ENCODE measurements at regions not wholly inside any gene's neighbourhood (a gene's known extent, or its start where the extent isn't known, plus 50 kb on each side); places are given as distances from the start of the nearest gene placed in this dataset.
"Not testable (repeated sequence)": the region's sequence is repeated elsewhere in the genome, so short reads cannot be mapped to it uniquely, and the experiment has no call there.

DNA sequence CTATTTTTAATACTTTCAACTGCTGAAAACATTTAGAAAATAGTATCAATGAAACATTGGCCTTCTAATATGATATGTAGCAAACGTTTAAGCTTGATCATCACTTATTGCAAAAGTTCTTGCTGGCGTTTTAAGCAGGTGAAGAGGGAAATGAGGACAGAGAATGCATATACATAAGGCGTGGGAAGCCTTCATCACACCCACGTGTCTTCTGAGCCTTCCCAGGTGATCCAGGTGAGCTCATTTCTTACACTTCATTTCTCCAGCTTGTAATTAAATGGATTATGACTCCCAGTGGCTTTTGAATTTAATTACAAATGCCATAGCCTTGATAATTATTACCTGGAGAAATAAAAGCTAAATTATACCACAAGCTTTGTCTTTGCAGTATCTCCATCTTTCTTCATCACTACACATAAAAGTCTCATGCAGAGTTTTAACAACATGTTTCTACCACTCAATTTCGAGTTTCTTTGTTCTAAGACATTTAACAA, 1973.8 kb downstream of the MRPL39 start:
- DNase-seq (ENCODE audit: low spot score), result no peak

DNA sequence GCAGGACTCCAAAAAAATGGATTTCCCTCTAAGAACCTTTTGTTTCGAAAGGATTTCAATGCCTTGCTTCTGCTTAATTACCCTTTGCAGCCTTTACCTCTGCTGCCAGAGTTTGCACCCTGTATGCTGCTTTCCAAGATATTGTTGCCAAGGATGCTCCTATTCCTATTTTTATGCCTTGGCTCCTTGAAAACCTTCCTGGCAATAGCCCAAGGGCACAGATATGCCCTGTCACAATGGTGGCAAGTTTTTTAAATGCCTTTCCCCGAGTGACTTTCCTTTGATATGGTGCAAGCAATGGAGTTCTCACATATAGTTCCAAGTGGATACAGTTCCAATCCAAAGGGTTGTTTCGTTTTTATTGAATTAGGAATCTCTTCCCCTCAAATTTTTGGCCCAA, 1983.0 kb downstream of the MRPL39 start:
- DNase-seq (ENCODE audit: low spot score), result no peak

DNA sequence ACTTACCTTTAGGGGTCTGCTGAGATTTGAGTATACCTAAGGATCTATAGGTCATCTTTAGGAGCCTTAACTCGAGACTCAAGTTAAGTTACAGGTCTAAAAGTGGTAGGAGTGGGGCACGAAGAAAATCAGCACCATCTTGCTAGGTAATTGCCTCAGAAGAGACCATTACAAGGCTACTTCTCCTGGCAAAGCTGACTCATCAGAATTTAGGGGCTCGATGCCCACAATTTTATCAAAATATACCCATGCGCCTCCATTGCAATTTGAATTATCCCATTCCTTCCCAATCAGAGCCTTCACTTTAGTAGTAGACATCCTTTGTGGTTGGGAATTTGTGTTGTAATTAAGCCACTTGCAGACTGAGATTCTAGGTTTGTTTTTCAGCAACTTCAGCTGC, 1994.3 kb downstream of the MRPL39 start:
- no peak for DNase-seq (ENCODE audit: low spot score)

DNA sequence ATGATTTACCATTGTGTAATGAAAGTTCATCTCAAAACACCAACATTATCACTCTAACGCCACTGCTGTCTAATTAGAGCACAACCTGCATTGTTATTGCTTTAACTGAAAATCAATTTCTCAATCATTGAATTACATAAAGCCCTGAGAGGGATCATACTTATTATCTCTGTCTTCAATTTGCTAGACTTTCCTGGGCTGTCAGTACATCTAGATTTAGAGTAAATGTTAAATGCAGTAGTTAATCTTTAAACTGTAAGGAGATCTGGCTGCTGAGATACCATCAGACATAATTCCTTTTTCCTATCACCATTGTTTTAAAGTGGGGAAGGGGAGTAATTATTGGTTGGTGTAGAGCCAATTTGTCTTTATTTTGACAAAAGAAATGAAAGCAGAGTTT, 1995.1 kb downstream of the MRPL39 start:
- DNase-seq (ENCODE audit: low spot score), result no peak

DNA sequence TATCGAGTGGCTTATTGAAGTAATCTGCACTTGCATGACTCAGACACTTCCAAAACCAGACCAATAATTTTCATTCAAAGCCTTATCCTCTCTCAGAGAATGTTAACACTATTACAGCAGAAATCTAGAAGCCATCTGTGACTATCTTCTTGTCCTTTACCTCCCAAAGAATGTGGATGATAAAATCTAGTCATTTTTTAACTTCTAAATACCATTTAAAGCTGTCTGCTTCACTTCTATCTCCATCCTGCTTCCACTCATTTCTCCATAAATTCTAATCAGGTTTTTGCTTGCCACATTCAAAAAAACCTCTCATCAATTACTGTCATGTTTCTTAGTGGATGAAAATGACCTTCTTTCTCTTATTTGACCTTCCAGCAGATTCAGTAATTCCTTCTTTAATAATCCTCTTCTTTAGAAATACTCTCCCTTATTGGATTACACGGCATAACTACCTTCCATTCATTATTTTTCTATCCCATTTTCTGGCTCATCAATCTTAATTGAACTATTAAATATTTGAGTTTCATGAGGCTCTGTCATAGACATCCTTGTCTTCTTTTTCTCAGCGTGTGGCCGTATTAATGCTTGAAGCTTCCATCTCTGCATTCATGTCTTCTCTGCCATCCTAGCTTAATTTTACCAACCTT, 1999.4 kb downstream of the MRPL39 start:
- DNase-seq (ENCODE audit: low spot score), result no peak

DNA sequence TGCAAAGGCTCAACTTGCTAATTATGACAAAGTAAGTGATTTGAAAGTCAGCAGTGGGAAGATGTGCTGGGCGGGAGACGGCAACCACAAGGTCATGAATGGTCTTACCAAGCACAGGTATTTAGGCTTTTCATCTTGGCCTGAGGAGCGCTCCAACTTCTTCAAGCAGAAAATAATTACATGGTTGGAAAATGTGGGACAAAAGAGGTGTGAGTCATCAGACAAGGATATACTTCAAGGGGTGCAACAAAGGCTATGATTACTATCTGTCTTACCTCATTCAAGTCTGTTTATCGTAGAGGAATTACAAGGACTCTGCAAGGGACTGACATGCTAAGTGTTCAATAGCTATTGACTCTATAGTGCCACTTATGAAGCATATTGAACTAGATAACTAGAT, 2005.7 kb downstream of the MRPL39 start:
- DNase-seq (ENCODE audit: low spot score), result no peak

DNA sequence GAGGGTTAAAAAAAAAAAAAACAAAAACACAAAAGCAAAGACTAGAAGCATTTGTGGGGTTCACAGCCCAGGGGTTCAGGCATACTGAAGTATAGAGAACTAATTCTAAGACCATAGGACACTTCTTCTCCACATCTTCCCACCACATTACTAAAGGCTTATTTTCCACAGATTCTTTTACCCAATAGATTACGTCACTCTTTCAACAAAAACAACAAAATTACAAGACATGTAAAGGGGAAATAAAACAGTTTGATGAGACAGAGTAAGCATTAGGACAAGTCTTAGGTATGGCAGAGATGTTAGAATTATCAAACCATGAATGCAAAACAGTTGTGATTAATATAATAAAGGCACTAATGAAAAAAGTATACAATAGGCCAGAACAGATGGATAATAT, 2013.7 kb downstream of the MRPL39 start:
- DNase-seq (ENCODE audit: low spot score), result no peak

DNA sequence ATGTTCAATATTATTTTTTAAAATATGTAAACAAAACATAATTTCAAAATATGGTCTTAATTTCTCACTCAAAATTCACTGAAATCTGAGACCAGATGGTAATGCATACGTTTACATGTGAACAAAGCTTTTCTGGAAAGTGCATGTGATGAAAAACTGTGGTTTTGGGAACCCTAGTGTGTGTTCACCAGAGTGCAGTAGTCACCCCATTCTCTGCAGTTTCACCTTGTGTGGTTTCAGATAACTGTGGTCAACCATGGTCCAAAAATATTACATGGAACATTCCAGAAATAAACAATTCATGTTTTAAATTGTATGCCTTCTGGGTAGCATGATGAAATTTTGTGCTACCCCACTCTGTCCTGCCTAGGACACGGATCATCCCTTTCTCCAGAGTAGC, 2021.9 kb downstream of the MRPL39 start:
- DNase-seq (ENCODE audit: low spot score), result no peak

DNA sequence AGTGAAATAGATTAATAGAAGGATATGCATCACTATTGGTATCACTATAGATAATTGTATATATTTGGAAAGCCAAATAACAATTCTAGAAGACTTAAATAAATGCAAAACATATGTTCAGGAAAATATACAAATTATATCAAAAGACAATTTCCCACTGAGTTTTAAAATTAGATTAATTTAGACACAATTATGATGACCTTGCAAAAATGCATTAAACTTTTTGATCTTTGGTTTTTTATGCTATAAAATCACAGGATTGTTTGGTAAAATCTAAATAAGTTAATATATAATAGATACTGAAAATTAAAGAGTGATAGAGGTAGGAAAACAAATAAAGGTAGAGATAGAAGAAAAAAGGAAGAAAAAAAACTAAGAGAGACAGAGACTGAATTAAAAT, 2027.7 kb downstream of the MRPL39 start:
- no peak for DNase-seq (ENCODE audit: low spot score)

DNA sequence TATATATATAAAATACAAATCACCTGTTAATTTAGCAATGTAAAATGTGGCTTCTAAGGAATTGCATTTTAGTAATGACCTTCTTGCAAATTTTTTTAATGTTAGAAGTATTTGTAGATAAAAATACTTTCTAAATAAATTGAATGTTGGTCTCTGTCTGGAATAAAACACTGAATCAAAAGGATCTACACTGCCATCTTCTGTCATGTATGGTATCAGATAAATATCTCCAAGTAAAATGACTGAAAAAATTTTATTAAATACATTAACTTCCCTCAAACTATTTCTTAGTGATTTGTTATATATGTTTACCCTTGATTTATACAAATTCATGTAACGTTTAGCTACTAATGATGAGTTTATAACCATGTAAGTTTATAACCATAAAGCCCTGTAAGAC, 2029.3 kb downstream of the MRPL39 start:
- DNase-seq (ENCODE audit: low spot score), result no peak

DNA sequence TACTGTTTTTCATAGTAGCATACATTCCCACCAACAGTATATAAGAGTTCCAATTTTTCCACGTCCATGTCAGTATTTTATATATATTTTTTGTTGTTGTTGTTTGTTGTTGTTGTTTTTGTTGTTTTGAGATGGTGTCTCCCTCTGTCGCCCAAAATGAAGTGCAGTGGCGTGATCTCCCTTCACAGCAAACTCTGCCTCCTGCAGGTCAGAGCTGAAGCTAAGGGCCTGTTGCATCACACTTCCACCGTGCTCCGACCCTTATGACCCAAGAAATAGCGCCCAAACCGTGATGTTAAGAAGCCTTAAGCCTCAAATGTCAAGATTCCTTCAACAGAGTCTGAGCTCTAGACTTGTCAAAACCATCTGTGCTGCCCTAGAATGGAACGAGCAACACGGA, 2032.3 kb downstream of the MRPL39 start:
- no peak for DNase-seq (ENCODE audit: low spot score)

DNA sequence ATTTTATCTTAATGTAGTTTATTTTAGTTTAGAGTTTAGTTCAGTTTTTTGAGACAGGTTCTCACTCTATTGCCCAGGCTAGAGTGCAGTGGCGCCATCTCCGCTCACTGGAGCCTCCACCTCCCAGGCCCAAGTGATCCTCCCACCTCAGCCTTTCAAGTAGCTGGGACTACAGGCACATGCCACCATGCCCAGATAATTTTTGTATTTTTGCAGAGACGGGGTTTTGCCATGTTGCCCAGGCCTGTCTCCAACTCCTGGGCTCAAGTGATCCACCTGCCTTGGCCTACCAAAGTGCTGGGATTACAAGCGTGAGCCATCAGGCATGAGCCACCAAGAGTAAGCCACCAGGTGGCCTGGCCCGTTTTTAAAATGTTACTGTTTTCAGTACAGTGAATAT, 2058.4 kb downstream of the MRPL39 start:
- DNase-seq (ENCODE audit: low spot score), result not testable (repeated sequence)

DNA sequence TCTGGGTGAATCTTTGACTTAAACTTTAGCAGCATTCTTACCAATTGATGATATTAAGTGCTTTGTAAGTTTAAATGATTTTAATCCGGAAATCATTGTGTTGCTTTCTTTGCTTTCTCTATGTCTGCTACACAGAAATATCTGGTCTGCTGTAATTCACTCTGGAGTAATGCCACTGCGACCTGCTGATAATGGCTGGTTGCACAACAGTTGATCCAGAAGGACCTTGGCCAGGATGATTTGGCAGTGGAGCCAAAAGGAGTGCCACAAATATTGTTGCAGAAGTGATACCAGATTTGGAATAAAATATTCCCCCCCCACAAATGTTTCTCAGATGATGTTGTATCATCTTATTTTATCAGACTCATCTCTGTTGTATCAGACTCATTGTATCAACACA, 2063.9 kb downstream of the MRPL39 start:
- no peak for DNase-seq (ENCODE audit: low spot score)

DNA sequence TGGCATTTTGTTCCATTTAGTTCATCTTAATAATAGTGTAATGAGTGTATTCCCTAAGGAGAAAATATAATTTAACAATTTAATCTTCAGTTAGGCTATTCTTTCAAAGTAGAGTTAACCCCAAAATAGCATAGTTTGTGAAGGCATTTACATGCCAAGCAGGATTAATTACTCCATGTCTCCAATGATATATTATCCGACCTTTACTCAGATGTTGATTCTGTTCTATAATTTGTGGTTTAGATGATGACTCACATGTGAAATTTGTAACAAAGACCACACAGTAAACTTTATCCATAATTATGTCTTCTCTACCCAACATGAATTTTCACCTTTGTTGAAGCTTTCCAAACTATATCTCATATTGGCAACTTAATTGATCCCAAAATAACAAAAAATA, 2065.2 kb downstream of the MRPL39 start:
- DNase-seq (ENCODE audit: low spot score), result no peak

DNA sequence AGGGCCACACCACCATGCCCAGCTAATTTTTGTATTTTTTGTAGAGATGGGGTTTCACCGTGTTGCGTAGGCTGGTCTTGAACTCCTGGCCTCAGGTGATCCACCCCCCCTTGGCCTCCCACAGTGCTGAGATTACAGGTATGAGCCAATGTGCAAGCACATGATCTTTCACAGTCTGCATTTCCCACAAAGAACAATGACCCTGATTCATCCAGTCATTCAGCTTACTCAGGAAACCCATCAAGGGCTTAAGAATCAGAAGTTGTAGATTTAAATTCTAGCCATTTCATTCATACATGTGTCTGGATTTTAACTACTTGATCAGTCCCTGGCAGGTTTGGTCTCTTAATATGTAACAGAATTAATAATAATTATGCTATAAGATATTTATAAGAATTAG, 2065.7 kb downstream of the MRPL39 start:
- DNase-seq (ENCODE audit: low spot score), result no peak

DNA sequence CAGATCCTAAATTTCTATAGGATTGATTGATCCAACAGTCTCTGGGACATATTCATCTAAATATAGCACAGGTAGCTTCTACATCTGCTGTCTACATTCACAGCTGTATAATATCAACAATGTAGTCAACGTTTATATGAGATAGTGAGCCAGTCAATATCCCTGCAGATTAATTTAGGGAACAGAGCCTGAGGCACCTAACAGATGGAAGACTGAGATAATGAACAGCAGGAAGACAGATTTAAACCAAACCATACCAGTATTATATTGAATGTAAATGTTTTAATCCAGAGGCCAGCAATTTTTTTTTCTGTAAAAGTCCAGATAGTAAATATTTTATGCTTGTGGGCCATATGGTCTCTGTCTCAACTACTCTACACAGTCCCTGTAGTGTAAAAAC, 2072.4 kb downstream of the MRPL39 start:
- DNase-seq (ENCODE audit: low spot score), result no peak

DNA sequence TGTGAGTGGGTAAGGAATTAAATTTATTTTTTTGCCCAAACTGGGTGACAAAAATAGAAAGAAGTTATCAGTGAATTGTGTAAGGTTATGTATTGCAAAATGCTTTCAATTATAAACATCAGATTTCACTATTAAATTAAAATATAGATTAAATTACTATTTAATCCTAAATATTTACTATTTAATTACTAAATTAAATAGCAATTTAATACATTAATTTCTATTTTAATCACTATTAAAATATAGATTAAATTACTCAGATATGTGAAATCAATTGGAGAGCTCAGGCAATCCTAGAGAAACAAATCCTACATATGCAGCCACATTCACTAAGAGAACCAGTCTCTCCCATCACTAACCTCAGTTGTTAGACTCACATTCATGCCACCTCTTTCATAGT, 2075.8 kb downstream of the MRPL39 start:
- no peak for DNase-seq (ENCODE audit: low spot score)

DNA sequence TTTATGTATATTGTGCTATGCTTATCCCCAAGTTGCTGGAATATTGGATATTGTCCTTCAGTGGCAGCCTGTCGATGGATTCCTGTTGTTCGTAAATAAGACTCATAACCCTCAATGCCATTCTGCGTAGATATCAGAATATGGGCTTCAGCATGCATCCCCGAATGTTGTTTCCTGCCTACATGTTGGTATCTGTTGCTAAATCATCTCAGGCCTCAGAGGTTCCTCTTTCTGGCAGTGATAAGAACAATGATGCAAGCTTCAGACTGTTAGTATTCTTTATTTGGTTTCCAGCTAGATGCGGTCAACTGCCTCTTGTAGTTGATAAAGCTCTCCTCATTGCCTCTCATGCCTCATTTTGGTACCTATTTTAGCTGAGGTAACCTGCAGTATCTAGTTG, 2082.6 kb downstream of the MRPL39 start:
- DNase-seq (ENCODE audit: low spot score), result no peak

DNA sequence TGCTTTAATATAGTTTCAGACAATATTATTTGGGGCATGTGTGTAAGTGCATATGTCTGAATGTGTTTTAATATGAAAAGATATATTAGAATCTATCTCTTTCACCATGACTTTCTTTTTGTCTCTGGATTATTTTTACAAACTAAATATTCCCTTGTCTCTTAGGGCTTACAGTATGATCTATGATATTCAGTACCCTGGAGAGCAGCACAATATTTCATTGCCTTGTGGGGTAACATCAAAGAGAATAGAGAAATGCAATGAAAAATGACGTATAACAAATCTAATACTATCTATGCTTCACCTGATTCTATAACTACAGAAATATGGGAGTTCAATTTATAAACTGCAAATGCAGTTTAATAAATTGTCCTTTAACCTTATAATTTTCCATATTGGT, 2084.5 kb downstream of the MRPL39 start:
- no peak for DNase-seq (ENCODE audit: low spot score)

DNA sequence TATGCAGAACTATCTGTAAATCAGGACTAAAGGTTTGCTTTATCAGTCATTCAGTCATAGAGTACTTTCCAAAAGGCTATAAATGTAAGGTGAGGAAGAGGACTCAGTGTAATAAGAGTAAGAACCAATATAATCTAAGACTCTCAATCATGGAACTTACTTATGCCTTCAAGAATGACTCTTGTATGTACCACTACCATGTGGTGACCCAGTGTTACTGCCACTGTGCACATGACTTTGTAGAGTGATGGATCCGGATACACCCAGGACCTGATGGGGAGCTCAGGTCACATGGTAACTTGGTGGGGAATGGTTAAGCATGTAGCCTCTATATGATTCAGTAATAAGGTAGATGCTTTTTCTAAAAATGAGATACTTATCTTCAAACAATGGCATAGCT, 2099.8 kb downstream of the MRPL39 start:
- no peak for DNase-seq (ENCODE audit: low spot score)

DNA sequence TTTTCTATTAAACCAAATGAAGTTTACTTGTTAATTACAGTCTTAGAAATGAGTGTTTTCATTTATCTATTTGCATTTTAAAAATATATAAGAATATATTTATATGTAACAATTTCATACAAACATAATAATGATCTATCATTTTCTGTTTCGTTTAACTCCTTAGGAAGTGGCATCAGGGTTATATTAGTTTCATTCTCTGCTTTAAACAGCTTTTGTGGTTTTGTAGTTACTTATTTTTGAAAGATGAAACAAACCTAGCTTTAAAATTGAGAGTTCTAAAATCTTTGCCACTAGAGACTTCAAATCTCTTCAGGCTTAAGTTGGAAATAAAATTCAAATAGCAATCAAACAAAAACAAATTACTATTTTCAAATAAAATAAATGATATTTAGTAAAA, 2110.6 kb downstream of the MRPL39 start:
- DNase-seq (ENCODE audit: low spot score), result no peak

DNA sequence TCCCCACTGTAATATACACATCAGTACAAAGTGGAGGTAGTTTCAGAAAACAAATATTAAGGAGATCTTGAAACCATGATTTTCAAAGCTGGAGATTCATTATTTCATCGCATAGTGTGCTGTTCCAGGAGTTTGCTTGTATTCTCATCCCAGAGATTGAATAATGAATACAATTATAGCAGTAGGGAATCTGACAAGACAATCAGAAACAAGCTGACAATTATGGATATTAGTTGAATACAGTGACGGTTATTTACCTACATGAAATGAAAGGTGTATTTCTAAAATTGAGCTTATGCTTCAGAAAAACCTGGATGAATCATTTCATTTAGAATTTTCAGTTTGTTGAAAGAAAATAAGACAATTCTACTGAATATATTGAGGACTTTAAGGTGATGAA, 2119.0 kb downstream of the MRPL39 start:
- DNase-seq (ENCODE audit: low spot score), result no peak

DNA sequence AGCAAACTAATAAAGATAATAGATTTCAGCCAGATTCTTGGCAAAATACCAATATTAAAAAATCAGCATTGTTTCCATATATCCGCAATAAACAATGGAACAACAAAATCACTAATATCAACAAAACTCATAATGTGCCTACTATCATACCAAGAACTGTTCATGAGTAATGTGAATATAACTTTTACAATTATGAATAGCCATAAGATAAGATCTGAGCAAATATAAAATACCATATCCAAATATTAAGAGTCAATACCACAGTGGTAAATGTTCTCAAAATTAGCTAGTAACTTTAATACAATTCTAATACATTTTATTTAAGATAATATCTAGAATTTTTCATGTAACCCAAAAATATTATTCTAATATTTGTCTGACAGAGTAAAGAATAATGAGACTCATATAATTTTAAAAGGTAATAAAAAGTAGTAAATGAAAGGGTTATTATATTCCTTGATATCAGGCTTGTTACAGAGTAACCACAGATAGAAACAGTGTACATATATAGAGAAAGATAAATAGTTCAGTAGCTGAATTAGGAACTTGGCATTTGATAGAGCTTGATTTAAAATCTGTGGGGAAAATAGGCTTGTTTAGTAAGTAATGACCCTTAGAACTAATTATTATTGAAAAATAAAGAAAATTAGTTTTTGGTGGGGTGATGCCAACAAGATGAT, 2126.6 kb downstream of the MRPL39 start:
- no peak for DNase-seq (ENCODE audit: low spot score)

DNA sequence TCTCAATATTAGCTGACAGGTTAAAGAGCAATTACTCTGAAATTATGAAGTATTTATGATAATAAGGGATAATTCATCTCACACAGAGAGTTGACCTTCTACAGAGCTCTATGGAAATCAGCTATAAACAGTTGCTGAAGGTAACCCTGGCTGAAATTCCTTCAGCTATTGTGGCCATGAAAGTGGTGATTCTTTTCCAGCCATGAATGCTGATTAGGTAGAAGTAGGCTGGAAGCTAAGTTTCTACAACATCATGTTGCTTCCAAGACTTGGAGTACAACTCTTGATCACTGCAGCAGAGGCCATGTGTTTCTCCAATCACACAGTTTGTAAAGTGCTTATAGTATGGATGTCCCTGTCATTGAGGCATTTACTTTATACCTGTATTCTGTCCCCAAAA, 2128.9 kb downstream of the MRPL39 start:
- DNase-seq (ENCODE audit: low spot score), result no peak

All from umbilical cord (tissue), 1 donor.